ENCODE measurements at regions not wholly inside any gene's neighbourhood (a gene's known extent, or its start where the extent isn't known, plus 50 kb on each side); places are given as distances from the start of the nearest gene placed in this dataset.

DNA sequence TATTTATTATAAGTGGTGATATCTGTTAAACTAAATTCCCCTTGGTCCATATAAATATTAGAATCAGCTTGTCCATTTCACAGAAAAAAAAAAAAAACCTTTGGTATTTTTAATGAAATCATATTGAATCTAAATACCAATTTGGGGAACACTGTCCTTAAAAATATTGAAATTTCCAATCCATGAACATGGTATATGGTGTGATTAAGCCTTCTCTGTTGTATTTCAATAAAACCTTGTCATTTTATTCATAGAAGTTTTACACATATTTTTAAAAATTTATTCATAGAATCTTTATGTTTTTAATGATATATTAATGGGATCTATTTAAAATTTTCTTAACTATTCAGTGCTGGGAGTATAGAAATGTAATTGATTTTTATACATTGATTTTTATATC is 135.3 kb downstream of the CEP120 start:
- TF ChIP-seq CTCF (IDR thresholded peaks at IDR 0.05) = no peak
- TF ChIP-seq EZH2 (IDR thresholded peaks at IDR 0.05) = no peak

All from neural progenitor cell (in vitro differentiated cells).